ENCODE measurements at regions not wholly inside any gene's neighbourhood (a gene's known extent, or its start where the extent isn't known, plus 50 kb on each side); places are given as distances from the start of the nearest gene placed in this dataset.
"Not testable (repeated sequence)": the region's sequence is repeated elsewhere in the genome, so short reads cannot be mapped to it uniquely, and the experiment has no call there.

GRCh38 chr4:186775902-186776301 is 52.2 kb upstream of the FAT1 start:
- H3K27ac Mint-ChIP-seq, result no peak overlapping the region
- H3K4me3 Mint-ChIP-seq, result no peak overlapping the region
- DNase-seq, result no peak
- H3K9me3 Mint-ChIP-seq, result peaks cover 7% of the 10 kb centered on the region
- no peaks in the 10 kb centered on the region for H3K27me3 Mint-ChIP-seq
- no peaks in the 10 kb centered on the region for H3K36me3 Mint-ChIP-seq (ENCODE audit: low read depth)
- H3K4me1 Mint-ChIP-seq (ENCODE audit: low read depth), result no peaks in the 10 kb centered on the region

DNA sequence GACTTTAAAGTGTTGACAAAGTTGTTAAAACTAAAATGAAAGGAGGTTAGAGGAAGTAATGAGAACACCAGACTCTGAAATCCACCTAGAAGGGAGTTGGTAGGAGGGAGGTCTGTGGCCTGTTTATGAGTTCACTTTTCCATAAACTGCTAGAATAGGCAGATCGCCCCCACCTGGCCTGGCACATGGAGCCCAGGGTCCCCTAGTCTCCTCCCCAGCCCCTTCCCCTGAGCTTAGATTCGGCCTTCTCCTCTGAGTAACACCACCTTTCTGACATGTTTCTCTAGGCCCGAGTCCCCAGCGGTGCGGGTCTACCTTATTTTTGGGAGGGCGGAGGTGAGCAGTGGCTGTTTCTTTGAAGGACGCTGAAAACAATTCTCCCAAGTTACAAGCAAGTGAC is 54.5 kb upstream of the FAT1 start:
- peaks cover 11% of the 10 kb centered on the region for H3K9me3 Mint-ChIP-seq
- H3K36me3 Mint-ChIP-seq (ENCODE audit: low read depth), result no peaks in the 10 kb centered on the region
- H3K4me3 Mint-ChIP-seq, result no peak overlapping the region
- H3K27me3 Mint-ChIP-seq, result no peaks in the 10 kb centered on the region
- H3K27ac Mint-ChIP-seq, result no peak overlapping the region
- H3K4me1 Mint-ChIP-seq (ENCODE audit: low read depth), result no peaks in the 10 kb centered on the region
- no peak for DNase-seq

DNA sequence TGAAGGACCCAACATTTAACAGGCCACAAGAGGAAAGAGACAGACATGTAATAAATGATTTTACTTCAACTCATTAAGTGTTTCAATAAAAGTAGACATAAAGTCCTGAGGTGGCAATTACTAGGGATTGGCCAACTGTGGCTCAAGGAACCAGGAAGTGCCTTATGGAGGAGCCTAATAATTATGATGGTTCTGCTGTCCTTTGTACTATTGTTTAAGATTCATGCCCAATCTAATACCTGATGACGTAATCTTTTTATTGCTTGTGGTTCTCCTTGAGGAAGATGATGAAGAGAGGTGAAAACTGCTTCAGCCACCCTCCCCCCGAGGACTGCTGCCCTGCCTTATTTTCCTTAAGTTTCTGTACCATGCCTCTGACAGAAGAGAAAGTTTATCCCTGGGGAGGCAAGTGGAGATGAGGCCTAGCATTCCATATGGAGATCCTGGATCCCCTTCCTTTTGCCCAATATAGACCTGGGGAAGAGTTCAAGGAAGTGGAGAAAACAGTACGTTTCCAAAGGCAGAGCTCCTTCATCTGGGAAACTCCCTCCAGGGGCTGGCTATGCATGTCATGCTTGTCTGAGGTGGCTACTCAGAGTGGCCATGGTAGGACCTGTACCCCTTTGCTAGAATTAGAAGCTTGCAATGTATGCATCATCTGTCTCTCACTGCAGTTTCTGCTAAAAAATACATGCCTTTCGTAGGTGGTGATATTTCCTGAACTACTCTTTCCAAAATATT is 56.8 kb upstream of the FAT1 start:
- no peaks in the 10 kb centered on the region for H3K27me3 Mint-ChIP-seq
- H3K36me3 Mint-ChIP-seq (ENCODE audit: low read depth), result no peaks in the 10 kb centered on the region
- H3K27ac Mint-ChIP-seq, result no peak overlapping the region
- H3K4me3 Mint-ChIP-seq, result no peak overlapping the region
- no peaks in the 10 kb centered on the region for H3K4me1 Mint-ChIP-seq (ENCODE audit: low read depth)
- DNase-seq, result no peak
- H3K9me3 Mint-ChIP-seq, result peaks cover 11% of the 10 kb centered on the region

DNA sequence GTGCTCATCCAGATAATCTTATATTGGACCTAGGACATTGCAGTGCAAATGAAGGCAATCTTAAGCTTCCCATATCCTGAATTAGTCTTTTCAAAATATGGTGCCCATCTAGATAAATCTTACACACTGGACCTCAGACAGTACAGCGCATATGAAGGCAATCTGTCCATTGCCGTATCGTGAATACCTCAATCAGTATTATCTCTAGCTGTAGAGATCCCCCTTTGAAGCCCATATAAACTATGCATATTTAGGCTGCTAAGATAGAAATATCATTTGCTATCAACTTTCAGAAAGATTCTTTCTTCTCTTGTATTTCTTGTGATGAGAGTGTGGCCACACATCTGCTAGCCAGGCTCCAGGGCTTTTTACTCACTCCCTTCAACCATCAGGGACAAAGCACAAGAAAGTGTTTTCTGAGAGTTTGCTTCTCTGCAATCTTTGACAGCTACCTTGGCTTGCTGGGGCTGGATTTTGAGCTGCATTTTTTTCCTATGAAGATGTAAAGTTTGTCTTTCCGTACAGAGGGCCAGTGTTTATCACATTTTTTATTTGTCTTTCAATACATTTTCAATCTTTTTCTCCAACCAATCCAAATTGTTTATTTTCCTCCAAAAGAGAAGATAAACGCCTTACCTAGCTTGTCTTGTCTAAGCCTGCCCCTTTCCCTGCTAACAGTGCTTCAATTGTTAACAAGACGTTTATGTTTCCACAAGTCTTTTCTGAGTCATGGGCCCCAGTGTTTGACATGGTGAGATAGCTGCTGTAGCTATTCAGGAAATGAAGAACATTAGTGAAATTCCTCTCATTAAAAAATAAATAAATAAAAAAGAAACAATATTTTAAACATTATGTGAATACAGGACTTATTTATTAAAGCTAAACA is 57.6 kb upstream of the FAT1 start:
- Mint-ChIP-seq H3K27me3 (no peaks in the 10 kb centered on the region), H3K4me1 (ENCODE audit: low read depth) (no peaks in the 10 kb centered on the region), H3K9me3 (peaks cover 11% of the 10 kb centered on the region), H3K27ac (no peak overlapping the region), H3K36me3 (ENCODE audit: low read depth) (no peaks in the 10 kb centered on the region), H3K4me3 (no peak overlapping the region)
- DNase-seq, result no peak

DNA sequence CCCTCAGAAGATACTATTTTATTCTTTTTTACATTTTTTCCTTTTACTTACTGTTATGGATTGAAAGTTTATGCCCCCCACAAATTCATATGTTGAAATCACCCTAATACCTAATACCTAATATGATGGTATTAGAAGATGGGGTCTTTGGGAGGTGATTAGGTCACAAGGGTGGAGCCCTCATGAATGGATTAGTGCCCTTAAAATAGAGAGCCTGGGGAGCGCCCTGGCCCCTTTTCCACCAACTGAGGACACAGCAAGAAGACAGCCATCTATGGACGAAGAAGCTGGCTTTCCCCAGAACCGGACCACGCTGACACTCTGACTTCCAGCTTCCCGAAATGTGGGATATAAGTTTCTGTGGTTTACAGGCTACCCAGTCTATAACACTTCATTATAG is 58.6 kb upstream of the FAT1 start:
- no peak overlapping the region for H3K27ac Mint-ChIP-seq
- no peaks in the 10 kb centered on the region for H3K27me3 Mint-ChIP-seq
- no peaks in the 10 kb centered on the region for H3K36me3 Mint-ChIP-seq (ENCODE audit: low read depth)
- no peaks in the 10 kb centered on the region for H3K4me1 Mint-ChIP-seq (ENCODE audit: low read depth)
- peaks cover 16% of the 10 kb centered on the region for H3K9me3 Mint-ChIP-seq
- no peak overlapping the region for H3K4me3 Mint-ChIP-seq
- no peak for DNase-seq

DNA sequence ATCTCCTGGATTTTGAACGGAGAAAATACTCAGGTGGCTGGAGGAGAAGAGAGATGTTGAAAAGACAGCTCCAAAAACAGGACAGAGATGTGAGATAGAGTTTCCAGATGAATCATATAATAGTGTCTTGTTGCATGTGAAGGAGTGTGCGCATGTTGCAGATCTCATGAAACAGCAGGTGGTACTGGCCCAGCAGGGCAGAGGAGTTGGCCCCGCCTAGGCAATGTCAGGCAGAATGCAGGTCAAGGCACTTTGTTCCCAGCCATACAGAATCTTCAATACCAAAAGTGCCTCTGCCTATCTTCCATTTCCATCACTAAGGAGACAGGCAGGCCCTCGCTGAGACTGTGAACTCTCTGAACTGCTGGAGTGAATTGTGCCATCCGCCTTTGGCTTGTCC is 63.9 kb upstream of the FAT1 start:
- H3K9me3 Mint-ChIP-seq, result peaks cover 7% of the 10 kb centered on the region
- no peak overlapping the region for H3K4me3 Mint-ChIP-seq
- no peak overlapping the region for H3K27ac Mint-ChIP-seq

GRCh38 chr4:186789651-186790050 is 66.0 kb upstream of the FAT1 start:
- no peaks in the 10 kb centered on the region for H3K27me3 Mint-ChIP-seq
- no peak overlapping the region for H3K27ac Mint-ChIP-seq
- peaks cover 7% of the 10 kb centered on the region for H3K9me3 Mint-ChIP-seq
- no peak for DNase-seq
- no peaks in the 10 kb centered on the region for H3K4me1 Mint-ChIP-seq (ENCODE audit: low read depth)
- no peak overlapping the region for H3K4me3 Mint-ChIP-seq
- H3K36me3 Mint-ChIP-seq (ENCODE audit: low read depth), result no peaks in the 10 kb centered on the region

More for the DNA sequence above, 63.9 kb upstream of the FAT1 start:
- Mint-ChIP-seq H3K4me1 (ENCODE audit: low read depth) (no peaks in the 10 kb centered on the region), H3K36me3 (ENCODE audit: low read depth) (no peaks in the 10 kb centered on the region), H3K27me3 (no peaks in the 10 kb centered on the region)
- no peak for DNase-seq

DNA sequence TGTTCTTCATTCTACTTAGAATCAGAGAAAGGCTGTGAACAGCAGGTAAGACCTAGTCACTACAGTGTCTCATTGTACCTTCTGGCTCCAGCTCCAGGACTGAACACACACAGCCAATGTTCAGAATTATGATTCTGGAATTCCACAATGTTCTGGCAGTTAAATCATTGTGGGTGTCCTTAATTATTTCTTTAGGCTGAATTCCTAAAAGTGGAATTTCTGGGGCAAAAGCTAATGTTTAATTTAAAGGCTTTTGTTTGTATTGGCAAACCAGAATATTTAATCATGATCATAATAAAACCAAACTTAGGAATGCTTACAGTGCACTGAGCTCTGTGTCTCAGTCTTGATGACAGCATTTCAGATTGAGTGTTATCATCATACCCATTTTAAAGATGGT is 67.0 kb upstream of the FAT1 start:
- H3K4me1 Mint-ChIP-seq (ENCODE audit: low read depth), result no peaks in the 10 kb centered on the region
- H3K9me3 Mint-ChIP-seq, result peaks cover 9% of the 10 kb centered on the region
- no peak for DNase-seq
- no peak overlapping the region for H3K4me3 Mint-ChIP-seq
- no peaks in the 10 kb centered on the region for H3K36me3 Mint-ChIP-seq (ENCODE audit: low read depth)
- no peak overlapping the region for H3K27ac Mint-ChIP-seq
- no peaks in the 10 kb centered on the region for H3K27me3 Mint-ChIP-seq

DNA sequence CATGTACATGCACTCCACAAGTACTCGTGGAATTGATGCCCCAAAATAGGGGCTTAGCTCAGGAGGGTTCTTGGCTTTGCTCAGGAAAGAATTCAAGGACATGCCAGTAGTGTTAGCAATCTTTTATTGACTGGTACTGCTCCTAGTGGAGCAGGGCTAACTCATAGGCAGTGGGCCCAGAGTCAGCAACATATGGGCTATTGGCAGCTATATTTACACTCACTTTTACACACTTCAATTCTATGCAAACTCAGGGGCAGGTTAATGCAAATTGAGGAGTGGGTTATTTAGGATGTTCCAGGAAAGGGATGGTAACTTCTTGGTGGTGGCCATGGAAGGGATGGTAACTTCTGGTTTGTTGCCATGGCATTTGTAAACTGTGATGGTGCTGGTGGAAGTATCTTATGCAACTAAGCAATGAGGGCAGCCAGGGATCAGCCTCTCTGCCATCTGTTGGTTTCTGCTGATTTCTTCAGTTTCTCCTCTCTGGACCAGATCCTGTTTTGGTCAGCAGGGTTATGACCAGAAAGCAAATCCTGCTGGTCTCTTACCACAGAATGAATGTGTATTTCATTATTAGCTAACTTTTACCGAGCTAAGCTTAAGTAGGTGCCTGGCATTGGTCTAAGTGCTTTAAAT is 69.2 kb upstream of the FAT1 start:
- Mint-ChIP-seq H3K4me3 (no peak overlapping the region), H3K9me3 (peaks cover 6% of the 10 kb centered on the region), H3K27ac (no peak overlapping the region), H3K36me3 (ENCODE audit: low read depth) (no peaks in the 10 kb centered on the region), H3K4me1 (ENCODE audit: low read depth) (no peaks in the 10 kb centered on the region), H3K27me3 (no peaks in the 10 kb centered on the region)
- DNase-seq, result no peak

DNA sequence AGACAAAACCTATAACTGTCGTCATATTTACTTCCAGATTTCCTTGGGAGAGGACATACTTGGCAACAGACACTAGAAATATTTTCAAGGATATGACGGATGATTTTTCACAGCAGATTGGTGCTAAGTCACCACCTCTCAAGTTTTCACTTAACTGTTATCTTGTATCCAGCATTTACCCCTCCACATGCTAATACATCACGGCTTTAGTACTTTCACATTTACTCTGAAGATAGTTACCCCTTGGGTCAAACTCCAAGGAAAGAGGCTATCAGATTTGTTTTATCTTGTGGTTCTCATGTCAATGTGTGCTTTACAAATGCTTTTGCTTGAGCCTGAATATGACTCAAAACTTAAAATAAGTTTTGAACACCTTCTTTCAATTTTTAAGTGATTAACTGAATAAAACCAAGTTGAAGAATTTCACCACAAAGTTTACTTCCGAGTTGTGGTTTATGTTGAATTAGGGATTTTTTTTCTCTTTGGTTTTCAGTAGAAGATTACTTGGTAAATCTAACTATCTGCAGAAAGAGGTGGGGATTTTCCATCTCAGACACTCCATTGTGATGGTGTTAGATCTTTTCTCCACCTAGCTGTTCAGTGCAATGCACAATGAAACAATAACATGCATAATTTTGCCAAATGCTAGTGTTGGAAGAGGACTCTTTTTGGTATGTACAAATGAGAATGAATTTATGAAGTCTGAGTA is 75.4 kb upstream of the FAT1 start:
- H3K9me3 Mint-ChIP-seq, result peaks cover 10% of the 10 kb centered on the region
- H3K4me1 Mint-ChIP-seq (ENCODE audit: low read depth), result no peaks in the 10 kb centered on the region
- no peaks in the 10 kb centered on the region for H3K27me3 Mint-ChIP-seq
- H3K36me3 Mint-ChIP-seq (ENCODE audit: low read depth), result no peaks in the 10 kb centered on the region
- H3K4me3 Mint-ChIP-seq, result no peak overlapping the region
- no peak for DNase-seq
- H3K27ac Mint-ChIP-seq, result no peak overlapping the region

DNA sequence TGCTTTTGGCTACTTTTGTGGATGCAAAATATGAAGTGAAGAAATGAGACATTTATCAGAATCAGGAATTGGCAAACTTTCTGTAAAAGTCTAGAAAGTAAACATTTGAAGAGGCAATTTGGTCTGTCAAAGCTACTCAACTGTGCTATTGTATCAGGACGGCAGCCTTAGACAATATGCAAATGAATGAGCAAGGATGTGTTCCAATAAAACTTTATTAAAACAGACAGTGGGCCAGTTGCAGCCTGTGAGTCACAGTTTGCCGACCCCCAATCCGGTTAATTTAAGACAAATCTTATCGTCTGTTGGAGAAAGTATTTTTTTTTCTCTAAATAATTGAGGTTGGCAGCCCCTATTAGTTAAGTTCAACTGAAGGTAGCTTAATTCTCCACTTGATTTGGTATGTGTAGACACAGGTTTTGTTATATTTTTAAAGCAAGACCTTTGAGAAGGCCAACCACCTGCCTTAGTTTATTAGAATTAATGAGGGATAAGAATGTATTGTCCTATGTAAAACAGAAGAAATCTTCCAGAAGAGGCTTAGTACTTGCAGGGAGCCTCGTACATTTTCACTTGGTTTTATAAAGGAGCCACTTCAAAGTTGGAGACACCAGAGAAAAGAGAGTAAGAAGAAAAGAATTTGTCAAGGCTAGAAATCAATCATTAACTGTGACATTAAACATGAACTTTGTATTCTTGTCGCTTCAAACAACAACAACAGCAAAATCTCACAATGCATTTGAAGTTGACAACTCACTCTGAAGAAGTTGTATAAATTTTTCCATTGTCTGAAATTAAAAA is 81.6 kb upstream of the FAT1 start:
- no peak overlapping the region for H3K27ac Mint-ChIP-seq
- no peaks in the 10 kb centered on the region for H3K27me3 Mint-ChIP-seq
- H3K9me3 Mint-ChIP-seq, result peaks cover 4% of the 10 kb centered on the region
- no peak for DNase-seq
- no peaks in the 10 kb centered on the region for H3K4me1 Mint-ChIP-seq (ENCODE audit: low read depth)
- H3K4me3 Mint-ChIP-seq, result no peak overlapping the region
- no peaks in the 10 kb centered on the region for H3K36me3 Mint-ChIP-seq (ENCODE audit: low read depth)

- H3K27ac Mint-ChIP-seq; H3K36me3 Mint-ChIP-seq (ENCODE audit: low read depth); H3K9me3 Mint-ChIP-seq; H3K4me1 Mint-ChIP-seq (ENCODE audit: low read depth); DNase-seq; H3K4me3 Mint-ChIP-seq; H3K27me3 Mint-ChIP-seq: not testable (repeated sequence)
Measured at GRCh38 chr4:186805917-186806316, 82.3 kb upstream of the FAT1 start.

DNA sequence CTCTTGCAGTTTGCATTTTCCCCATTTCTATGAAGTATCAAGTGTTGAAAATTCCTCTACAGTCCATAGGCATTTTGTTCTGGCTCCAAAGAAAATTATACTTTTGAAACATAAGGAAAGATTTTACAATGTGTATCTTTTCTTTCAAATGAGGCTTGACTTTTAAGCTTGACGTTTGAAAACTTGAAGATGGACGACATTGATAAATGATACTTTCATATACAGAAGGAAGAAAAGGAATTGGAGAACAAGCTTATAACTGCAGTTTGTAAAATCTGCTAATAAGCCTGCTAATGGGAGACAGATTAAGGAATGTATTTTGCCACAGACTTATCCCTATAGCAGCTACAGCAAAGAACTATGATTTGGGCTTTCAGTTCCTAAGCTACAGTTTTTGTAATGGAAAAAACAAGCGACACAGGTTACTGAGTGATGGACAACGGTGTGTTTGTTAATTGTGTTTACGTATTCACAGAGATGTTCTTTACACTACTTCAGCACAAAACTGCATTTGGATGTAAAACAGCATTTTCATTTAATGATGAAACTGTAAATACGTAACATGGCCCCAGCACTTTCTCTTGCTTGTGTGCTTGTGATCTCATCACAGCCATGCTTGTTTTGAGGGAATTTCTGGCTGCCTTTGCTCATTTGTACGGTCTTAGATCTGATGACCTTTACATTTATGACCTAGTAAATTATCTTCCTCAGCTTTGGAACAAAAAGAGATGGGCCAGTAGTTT is 83.2 kb upstream of the FAT1 start:
- Mint-ChIP-seq H3K36me3 (ENCODE audit: low read depth) (no peaks in the 10 kb centered on the region), H3K4me3 (no peak overlapping the region), H3K9me3 (peaks cover 7% of the 10 kb centered on the region), H3K27me3 (no peaks in the 10 kb centered on the region), H3K4me1 (ENCODE audit: low read depth) (no peaks in the 10 kb centered on the region), H3K27ac (no peak overlapping the region)
- no peak for DNase-seq
